HL-60 (cell line): ENCODE measurements at regions not wholly inside any gene's neighbourhood (a gene's known extent, or its start where the extent isn't known, plus 50 kb on each side); places are given as distances from the start of the nearest gene placed in this dataset.

Source experiments
- DNase-seq, 2 experiments: peaks; one replicate each; pipeline ENCODE4 v3.0.0-alpha.2; 2010 to 2020; ENCODE audit warnings: low read depth in 1 of 2, low spot score in 1 of 2
- H3K27ac ChIP-seq: fragments of 250-450 bp; sonication (Bioruptor Pico); replicated peaks from 2 replicates; pipeline ENCODE4 v1.5.1; 2020; ENCODE audit warnings: mild to moderate bottlenecking, moderate library complexity
- H3K27me3 ChIP-seq: fragments of 250-450 bp; sonication (Bioruptor Pico); 2 replicates; pipeline ENCODE4 v1.5.1; 2021; ENCODE audit warnings: mild to moderate bottlenecking, moderate library complexity; ENCODE audit not compliant: insufficient read depth, poor library complexity, severe bottlenecking
- H3K4me3 ChIP-seq: replicated peaks from 2 replicates; pipeline ENCODE4 v1.5.1; 2011; ENCODE audit warnings: mild to moderate bottlenecking, control low read depth, low read length; ENCODE audit not compliant: insufficient read depth
- GABPA ChIP-seq: IDR thresholded peaks from 2 replicates; pipeline ENCODE4 v1.6.1; 2012; ENCODE audit warnings: low read depth
- POLR2AphosphoS5 ChIP-seq: IDR thresholded peaks from 2 replicates; pipeline ENCODE4 v1.6.1; 2012; ENCODE audit warnings: low read depth
- SPI1 ChIP-seq: IDR thresholded peaks from 2 replicates; pipeline ENCODE4 v1.6.1; 2012; ENCODE audit warnings: low read depth, mild to moderate bottlenecking, borderline replicate concordance
- TF ChIP-seq, protein P1 (sequence below): IDR thresholded peaks from one replicate; pipeline ENCODE4 v1.5.1; 2011; ENCODE audit warnings: low read length, control low read depth, inconsistent platforms; ENCODE audit not compliant: insufficient read depth
- TF ChIP-seq, protein P2 (sequence below): IDR thresholded peaks from 2 replicates; pipeline ENCODE4 v1.6.1; 2012; ENCODE audit warnings: low read depth; ENCODE audit not compliant: insufficient replicate concordance

DNA sequence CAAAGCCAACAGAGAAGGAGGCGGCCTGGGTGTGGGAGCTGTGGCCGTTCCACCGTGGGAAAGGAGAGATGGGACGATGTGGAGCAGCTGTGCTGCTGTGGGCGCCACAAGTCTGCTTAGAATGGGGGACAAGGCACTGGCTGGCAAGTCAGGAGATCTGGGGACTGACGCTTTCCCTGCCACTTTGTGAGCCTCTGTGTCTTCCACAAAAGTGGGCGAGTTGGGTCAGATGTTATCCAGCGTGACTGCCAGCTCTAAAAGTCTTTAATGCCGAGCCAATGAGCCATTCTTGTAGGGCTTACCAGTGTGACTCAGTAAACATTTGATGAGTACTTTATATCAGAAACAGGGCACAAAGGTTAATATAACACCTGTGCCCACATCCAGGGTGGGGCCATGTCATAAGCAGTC is 113.6 kb upstream of the MGAT5 start:
- Histone ChIP-seq H3K27me3 (no peaks in the 10 kb centered on the region), H3K4me3 (no peak overlapping the region), H3K27ac (no peak overlapping the region)
- TF ChIP-seq, protein P1, sequence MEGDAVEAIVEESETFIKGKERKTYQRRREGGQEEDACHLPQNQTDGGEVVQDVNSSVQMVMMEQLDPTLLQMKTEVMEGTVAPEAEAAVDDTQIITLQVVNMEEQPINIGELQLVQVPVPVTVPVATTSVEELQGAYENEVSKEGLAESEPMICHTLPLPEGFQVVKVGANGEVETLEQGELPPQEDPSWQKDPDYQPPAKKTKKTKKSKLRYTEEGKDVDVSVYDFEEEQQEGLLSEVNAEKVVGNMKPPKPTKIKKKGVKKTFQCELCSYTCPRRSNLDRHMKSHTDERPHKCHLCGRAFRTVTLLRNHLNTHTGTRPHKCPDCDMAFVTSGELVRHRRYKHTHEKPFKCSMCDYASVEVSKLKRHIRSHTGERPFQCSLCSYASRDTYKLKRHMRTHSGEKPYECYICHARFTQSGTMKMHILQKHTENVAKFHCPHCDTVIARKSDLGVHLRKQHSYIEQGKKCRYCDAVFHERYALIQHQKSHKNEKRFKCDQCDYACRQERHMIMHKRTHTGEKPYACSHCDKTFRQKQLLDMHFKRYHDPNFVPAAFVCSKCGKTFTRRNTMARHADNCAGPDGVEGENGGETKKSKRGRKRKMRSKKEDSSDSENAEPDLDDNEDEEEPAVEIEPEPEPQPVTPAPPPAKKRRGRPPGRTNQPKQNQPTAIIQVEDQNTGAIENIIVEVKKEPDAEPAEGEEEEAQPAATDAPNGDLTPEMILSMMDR = no peak
- TF ChIP-seq, protein P2, sequence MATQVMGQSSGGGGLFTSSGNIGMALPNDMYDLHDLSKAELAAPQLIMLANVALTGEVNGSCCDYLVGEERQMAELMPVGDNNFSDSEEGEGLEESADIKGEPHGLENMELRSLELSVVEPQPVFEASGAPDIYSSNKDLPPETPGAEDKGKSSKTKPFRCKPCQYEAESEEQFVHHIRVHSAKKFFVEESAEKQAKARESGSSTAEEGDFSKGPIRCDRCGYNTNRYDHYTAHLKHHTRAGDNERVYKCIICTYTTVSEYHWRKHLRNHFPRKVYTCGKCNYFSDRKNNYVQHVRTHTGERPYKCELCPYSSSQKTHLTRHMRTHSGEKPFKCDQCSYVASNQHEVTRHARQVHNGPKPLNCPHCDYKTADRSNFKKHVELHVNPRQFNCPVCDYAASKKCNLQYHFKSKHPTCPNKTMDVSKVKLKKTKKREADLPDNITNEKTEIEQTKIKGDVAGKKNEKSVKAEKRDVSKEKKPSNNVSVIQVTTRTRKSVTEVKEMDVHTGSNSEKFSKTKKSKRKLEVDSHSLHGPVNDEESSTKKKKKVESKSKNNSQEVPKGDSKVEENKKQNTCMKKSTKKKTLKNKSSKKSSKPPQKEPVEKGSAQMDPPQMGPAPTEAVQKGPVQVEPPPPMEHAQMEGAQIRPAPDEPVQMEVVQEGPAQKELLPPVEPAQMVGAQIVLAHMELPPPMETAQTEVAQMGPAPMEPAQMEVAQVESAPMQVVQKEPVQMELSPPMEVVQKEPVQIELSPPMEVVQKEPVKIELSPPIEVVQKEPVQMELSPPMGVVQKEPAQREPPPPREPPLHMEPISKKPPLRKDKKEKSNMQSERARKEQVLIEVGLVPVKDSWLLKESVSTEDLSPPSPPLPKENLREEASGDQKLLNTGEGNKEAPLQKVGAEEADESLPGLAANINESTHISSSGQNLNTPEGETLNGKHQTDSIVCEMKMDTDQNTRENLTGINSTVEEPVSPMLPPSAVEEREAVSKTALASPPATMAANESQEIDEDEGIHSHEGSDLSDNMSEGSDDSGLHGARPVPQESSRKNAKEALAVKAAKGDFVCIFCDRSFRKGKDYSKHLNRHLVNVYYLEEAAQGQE = no peak
- TF ChIP-seq POLR2AphosphoS5 = no peak
- no peak for TF ChIP-seq SPI1
- no peak for TF ChIP-seq GABPA
- no peak for DNase-seq

DNA sequence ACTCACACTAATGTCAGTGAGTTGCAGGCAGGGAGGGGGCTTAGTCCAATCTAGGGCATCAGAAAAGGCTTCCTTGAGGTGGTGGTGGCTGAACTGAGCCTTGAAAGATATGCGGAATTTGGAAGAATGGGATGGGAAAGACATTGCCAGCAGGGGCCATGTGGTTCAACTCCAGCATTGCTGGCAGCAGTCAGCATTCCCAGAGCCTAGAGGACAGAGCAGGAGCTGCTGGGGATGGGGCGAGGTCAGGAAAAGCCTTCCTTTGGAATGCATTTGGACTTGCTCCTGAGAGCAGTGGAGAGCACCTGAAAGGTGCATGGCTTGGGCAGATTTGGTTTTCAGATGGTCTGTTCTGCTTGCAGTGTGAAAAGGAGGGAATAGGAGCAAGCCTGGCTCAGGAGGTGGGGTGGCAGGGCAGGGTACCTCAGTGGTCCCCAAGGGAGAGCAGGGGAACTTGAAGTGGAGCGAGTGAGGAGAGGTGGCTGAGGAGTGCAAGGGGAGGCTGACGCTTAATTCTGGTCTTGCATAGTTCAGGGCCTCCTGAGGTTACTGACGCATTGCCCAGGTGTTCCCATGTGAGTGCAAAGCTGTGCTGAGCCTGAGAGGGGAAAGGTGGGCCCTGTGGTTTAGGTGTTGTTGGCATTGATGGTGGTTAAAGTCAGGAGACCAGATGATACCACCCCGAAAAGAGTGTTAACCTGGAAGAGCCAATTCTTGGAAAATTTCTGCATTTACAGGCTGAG is 112.1 kb upstream of the MGAT5 start:
- Histone ChIP-seq H3K27ac (no peak overlapping the region), H3K27me3 (no peaks in the 10 kb centered on the region), H3K4me3 (no peak overlapping the region)
- TF ChIP-seq POLR2AphosphoS5 (no peak), SPI1 (no peak), GABPA (no peak)
- TF ChIP-seq, protein P1 = no peak
- TF ChIP-seq, protein P2 = no peak
- DNase-seq = no peak

DNA sequence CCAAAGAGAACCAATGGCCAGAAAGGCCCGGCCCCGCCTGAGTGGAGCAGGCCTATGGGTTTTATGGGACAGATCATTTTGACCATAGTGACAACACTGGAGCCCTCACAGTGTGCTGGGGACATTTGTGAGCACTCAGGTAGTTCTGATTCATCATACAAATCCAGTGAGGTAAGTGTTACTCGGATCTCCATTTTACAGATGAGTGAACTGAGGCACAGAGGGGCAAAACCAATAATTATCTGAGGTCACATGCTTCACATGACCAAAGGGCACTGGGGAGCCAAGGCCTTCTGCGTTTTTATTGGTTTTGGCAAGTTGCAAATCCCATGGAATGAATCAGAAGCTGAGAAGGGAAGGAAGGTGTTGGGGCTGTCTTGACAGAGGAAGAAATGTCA is 111.5 kb upstream of the MGAT5 start:
- H3K27ac ChIP-seq = no peak overlapping the region
- DNase-seq = no peak
- H3K4me3 ChIP-seq = no peak overlapping the region
- H3K27me3 ChIP-seq = no peaks in the 10 kb centered on the region
- TF ChIP-seq SPI1 = no peak
- no peak for TF ChIP-seq GABPA
- TF ChIP-seq, protein P2 = no peak
- TF ChIP-seq, protein P1 = no peak
- no peak for TF ChIP-seq POLR2AphosphoS5
